ENCODE measurements at regions not wholly inside any gene's neighbourhood (a gene's known extent, or its start where the extent isn't known, plus 50 kb on each side); places are given as distances from the start of the nearest gene placed in this dataset.

GRCh38 chr4:66636349-66636748 lies 909.0 kb downstream of the CENPC start:
- Histone ChIP-seq H3K27me3 (ENCODE audit: control insufficient read depth, extremely low read depth, insufficient read depth, low read length) (no peaks in the 10 kb centered on the region), H3K27ac (ENCODE audit: control insufficient read depth, insufficient read depth, low read length) (no peak overlapping the region), H3K4me2 (ENCODE audit: control insufficient read depth, extremely low read depth, insufficient read depth, low read depth, low read length) (no peak overlapping the region), H3K4me3 (ENCODE audit: control insufficient read depth in 2 of 3, extremely low read depth in 1 of 3, insufficient read depth in 2 of 3, low read depth in 1 of 3, low read length in 3 of 3) (no peak overlapping the region), H3K9me3 (ENCODE audit: control insufficient read depth, low read depth, low read length) (no peaks in the 10 kb centered on the region), H3K36me3 (ENCODE audit: control insufficient read depth in 2 of 2, extremely low read depth in 1 of 2, insufficient read depth in 2 of 2, low read length in 2 of 2) (no peaks in the 10 kb centered on the region), H3K9me1 (ENCODE audit: control insufficient read depth, extremely low read depth, insufficient read depth, low read length) (no peaks in the 10 kb centered on the region), H3K9ac (ENCODE audit: control insufficient read depth, extremely low read depth, insufficient read depth, low read length) (no peak overlapping the region), H3K4me1 (ENCODE audit: control insufficient read depth, extremely low read depth, insufficient read depth, low read length) (no peaks in the 10 kb centered on the region), H3K79me2 (ENCODE audit: control insufficient read depth, insufficient read depth, low read length) (no peaks in the 10 kb centered on the region), H2AFZ (ENCODE audit: control insufficient read depth, low read length) (no peak overlapping the region), H4K20me1 (ENCODE audit: control insufficient read depth, extremely low read depth, insufficient read depth, low read length) (no peaks in the 10 kb centered on the region)
- FAIRE-seq (no peak), DNase-seq (ENCODE audit: low read depth, low spot score) (no peak)
- TF ChIP-seq, protein P1, sequence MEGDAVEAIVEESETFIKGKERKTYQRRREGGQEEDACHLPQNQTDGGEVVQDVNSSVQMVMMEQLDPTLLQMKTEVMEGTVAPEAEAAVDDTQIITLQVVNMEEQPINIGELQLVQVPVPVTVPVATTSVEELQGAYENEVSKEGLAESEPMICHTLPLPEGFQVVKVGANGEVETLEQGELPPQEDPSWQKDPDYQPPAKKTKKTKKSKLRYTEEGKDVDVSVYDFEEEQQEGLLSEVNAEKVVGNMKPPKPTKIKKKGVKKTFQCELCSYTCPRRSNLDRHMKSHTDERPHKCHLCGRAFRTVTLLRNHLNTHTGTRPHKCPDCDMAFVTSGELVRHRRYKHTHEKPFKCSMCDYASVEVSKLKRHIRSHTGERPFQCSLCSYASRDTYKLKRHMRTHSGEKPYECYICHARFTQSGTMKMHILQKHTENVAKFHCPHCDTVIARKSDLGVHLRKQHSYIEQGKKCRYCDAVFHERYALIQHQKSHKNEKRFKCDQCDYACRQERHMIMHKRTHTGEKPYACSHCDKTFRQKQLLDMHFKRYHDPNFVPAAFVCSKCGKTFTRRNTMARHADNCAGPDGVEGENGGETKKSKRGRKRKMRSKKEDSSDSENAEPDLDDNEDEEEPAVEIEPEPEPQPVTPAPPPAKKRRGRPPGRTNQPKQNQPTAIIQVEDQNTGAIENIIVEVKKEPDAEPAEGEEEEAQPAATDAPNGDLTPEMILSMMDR (optimal IDR thresholded peaks at IDR 0.05 in 1 of 3, IDR thresholded peaks at IDR 0.05 in 1 of 3, conservative IDR thresholded peaks at IDR 0.05 in 1 of 3; ENCODE audit: extremely low read depth in 1 of 3, insufficient read depth in 2 of 3, low read length in 3 of 3), result no peak
- no peak for TF ChIP-seq EZH2 (IDR thresholded peaks at IDR 0.05; ENCODE audit: low read length)
- dilution Hi-C loops (cut with MboI; ENCODE audit: extremely low pct_ligation_motif_present, low sequenced_read_pairs), result no loop called here

- DNase-seq (ENCODE audit: low read depth, low spot score) (no peak), FAIRE-seq (no peak)
- H3K4me3 ChIP-seq (ENCODE audit: control insufficient read depth in 2 of 3, extremely low read depth in 1 of 3, insufficient read depth in 2 of 3, low read depth in 1 of 3, low read length in 3 of 3), result no peak overlapping the region
- no peak overlapping the region for H3K4me2 ChIP-seq (ENCODE audit: control insufficient read depth, extremely low read depth, insufficient read depth, low read depth, low read length)
- no peaks in the 10 kb centered on the region for H3K4me1 ChIP-seq (ENCODE audit: control insufficient read depth, extremely low read depth, insufficient read depth, low read length)
- no peak overlapping the region for H3K9ac ChIP-seq (ENCODE audit: control insufficient read depth, extremely low read depth, insufficient read depth, low read length)
- TF ChIP-seq, protein P1 (optimal IDR thresholded peaks at IDR 0.05 in 1 of 3, IDR thresholded peaks at IDR 0.05 in 1 of 3, conservative IDR thresholded peaks at IDR 0.05 in 1 of 3; ENCODE audit: extremely low read depth in 1 of 3, insufficient read depth in 2 of 3, low read length in 3 of 3), result no peak
- TF ChIP-seq EZH2 (IDR thresholded peaks at IDR 0.05; ENCODE audit: low read length), result no peak
- no peaks in the 10 kb centered on the region for H3K9me1 ChIP-seq (ENCODE audit: control insufficient read depth, extremely low read depth, insufficient read depth, low read length)
- H4K20me1 ChIP-seq (ENCODE audit: control insufficient read depth, extremely low read depth, insufficient read depth, low read length), result no peaks in the 10 kb centered on the region
- no peaks in the 10 kb centered on the region for H3K9me3 ChIP-seq (ENCODE audit: control insufficient read depth, low read depth, low read length)
- H3K27ac ChIP-seq (ENCODE audit: control insufficient read depth, insufficient read depth, low read length), result no peak overlapping the region
- no peaks in the 10 kb centered on the region for H3K27me3 ChIP-seq (ENCODE audit: control insufficient read depth, extremely low read depth, insufficient read depth, low read length)
- dilution Hi-C loops (cut with MboI; ENCODE audit: extremely low pct_ligation_motif_present, low sequenced_read_pairs), result no loop called here
- no peaks in the 10 kb centered on the region for H3K36me3 ChIP-seq (ENCODE audit: control insufficient read depth in 2 of 2, extremely low read depth in 1 of 2, insufficient read depth in 2 of 2, low read length in 2 of 2)
- H3K79me2 ChIP-seq (ENCODE audit: control insufficient read depth, insufficient read depth, low read length), result no peaks in the 10 kb centered on the region
- H2AFZ ChIP-seq (ENCODE audit: control insufficient read depth, low read length), result no peak overlapping the region
Measured at GRCh38 chr4:66633477-66633876, 911.8 kb downstream of the CENPC start.

Data from keratinocyte (primary cell).